ENCODE measurements at regions not wholly inside any gene's neighbourhood (a gene's known extent, or its start where the extent isn't known, plus 50 kb on each side); places are given as distances from the start of the nearest gene placed in this dataset.

DNA sequence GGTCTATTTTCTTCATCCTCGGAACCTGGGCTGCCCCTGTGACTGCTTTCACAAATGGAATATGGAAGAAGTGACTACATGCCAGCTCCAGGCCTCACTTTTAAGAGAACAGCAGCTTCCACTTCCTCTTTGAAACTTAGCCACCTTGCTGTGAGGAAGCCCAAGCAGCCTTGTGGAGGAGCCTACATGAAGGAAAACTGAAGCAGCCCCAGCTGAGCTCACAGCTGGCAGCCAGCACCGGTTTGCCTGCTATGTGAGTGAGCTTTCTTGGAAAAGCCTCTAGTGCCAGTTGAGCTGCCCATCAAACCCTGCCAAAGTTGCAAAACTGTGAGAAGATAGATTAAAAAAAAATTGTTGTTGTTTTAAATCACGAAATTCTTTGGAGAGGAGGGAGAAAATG lies 498.0 kb upstream of the PROK2 start:
- no peak for DNase-seq
- Histone ChIP-seq H3K27me3 (replicated peaks; ENCODE audit: control insufficient read depth, insufficient read depth, low read length, poor library complexity, severe bottlenecking) (no peaks in the 10 kb centered on the region), H3K9me3 (ENCODE audit: control insufficient read depth, low read length) (no peaks in the 10 kb centered on the region), H3K4me3 (ENCODE audit: insufficient read depth, low read depth, low read length, poor library complexity, severe bottlenecking) (no peak overlapping the region), H3K27ac (ENCODE audit: insufficient read depth, low read length, poor library complexity, severe bottlenecking) (no peak overlapping the region), H3K4me1 (ENCODE audit: control insufficient read depth, insufficient read depth, low read length, poor library complexity, severe bottlenecking) (no peaks in the 10 kb centered on the region), H3K36me3 (ENCODE audit: control insufficient read depth, insufficient read depth, low read length) (no peaks in the 10 kb centered on the region)

GRCh38 chr3:72281551-72281950 lies 496.6 kb upstream of the PROK2 start:
- no peak for DNase-seq
- Histone ChIP-seq H3K4me1 (ENCODE audit: control insufficient read depth, insufficient read depth, low read length, poor library complexity, severe bottlenecking) (no peaks in the 10 kb centered on the region), H3K9me3 (ENCODE audit: control insufficient read depth, low read length) (no peaks in the 10 kb centered on the region), H3K36me3 (ENCODE audit: control insufficient read depth, insufficient read depth, low read length) (no peaks in the 10 kb centered on the region), H3K27me3 (replicated peaks; ENCODE audit: control insufficient read depth, insufficient read depth, low read length, poor library complexity, severe bottlenecking) (no peaks in the 10 kb centered on the region), H3K4me3 (ENCODE audit: insufficient read depth, low read depth, low read length, poor library complexity, severe bottlenecking) (no peak overlapping the region), H3K27ac (ENCODE audit: insufficient read depth, low read length, poor library complexity, severe bottlenecking) (no peak overlapping the region)

DNA sequence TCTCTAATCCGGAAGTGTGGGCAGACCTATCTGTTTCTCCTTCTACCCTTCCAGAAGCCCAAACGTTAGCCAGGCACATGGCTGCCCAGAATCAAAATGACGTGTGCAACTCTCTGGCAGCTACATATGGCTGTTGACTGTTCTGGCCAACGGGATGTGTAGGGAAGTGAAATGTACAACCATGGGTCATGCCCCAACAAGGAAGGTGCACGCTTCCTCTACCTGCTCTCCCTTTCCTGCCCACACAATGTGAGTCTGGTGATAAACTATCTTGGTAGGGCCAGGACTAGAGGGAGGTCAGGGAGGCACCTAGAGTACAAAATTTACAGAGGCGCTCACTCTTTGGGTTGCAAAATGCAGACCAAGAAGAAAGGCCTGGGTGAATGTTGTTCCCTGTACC lies 495.9 kb upstream of the PROK2 start:
- no peak for DNase-seq
- Histone ChIP-seq H3K36me3 (ENCODE audit: control insufficient read depth, insufficient read depth, low read length) (no peaks in the 10 kb centered on the region), H3K4me1 (ENCODE audit: control insufficient read depth, insufficient read depth, low read length, poor library complexity, severe bottlenecking) (no peaks in the 10 kb centered on the region), H3K9me3 (ENCODE audit: control insufficient read depth, low read length) (no peaks in the 10 kb centered on the region), H3K27me3 (replicated peaks; ENCODE audit: control insufficient read depth, insufficient read depth, low read length, poor library complexity, severe bottlenecking) (no peaks in the 10 kb centered on the region), H3K4me3 (ENCODE audit: insufficient read depth, low read depth, low read length, poor library complexity, severe bottlenecking) (no peak overlapping the region), H3K27ac (ENCODE audit: insufficient read depth, low read length, poor library complexity, severe bottlenecking) (no peak overlapping the region)

- no peak for DNase-seq
- no peaks in the 10 kb centered on the region for H3K27me3 ChIP-seq (replicated peaks; ENCODE audit: control insufficient read depth, insufficient read depth, low read length, poor library complexity, severe bottlenecking)
- H3K36me3 ChIP-seq (ENCODE audit: control insufficient read depth, insufficient read depth, low read length): no peaks in the 10 kb centered on the region
- peaks cover 3% of the 10 kb centered on the region for H3K4me1 ChIP-seq (ENCODE audit: control insufficient read depth, insufficient read depth, low read length, poor library complexity, severe bottlenecking)
- H3K9me3 ChIP-seq (ENCODE audit: control insufficient read depth, low read length): no peaks in the 10 kb centered on the region
- no peak overlapping the region for H3K4me3 ChIP-seq (ENCODE audit: insufficient read depth, low read depth, low read length, poor library complexity, severe bottlenecking)
- no peak overlapping the region for H3K27ac ChIP-seq (ENCODE audit: insufficient read depth, low read length, poor library complexity, severe bottlenecking)
These were observed 494.7 kb upstream of the PROK2 start for GRCh38 chr3:72279631-72280041.

GRCh38 chr3:72279068-72279604 lies 494.2 kb upstream of the PROK2 start:
- H3K4me1 ChIP-seq (ENCODE audit: control insufficient read depth, insufficient read depth, low read length, poor library complexity, severe bottlenecking): peaks cover 5% of the 10 kb centered on the region
- DNase-seq: no peak
- no peaks in the 10 kb centered on the region for H3K9me3 ChIP-seq (ENCODE audit: control insufficient read depth, low read length)
- no peaks in the 10 kb centered on the region for H3K27me3 ChIP-seq (replicated peaks; ENCODE audit: control insufficient read depth, insufficient read depth, low read length, poor library complexity, severe bottlenecking)
- H3K27ac ChIP-seq (ENCODE audit: insufficient read depth, low read length, poor library complexity, severe bottlenecking): no peak overlapping the region
- no peaks in the 10 kb centered on the region for H3K36me3 ChIP-seq (ENCODE audit: control insufficient read depth, insufficient read depth, low read length)
- H3K4me3 ChIP-seq (ENCODE audit: insufficient read depth, low read depth, low read length, poor library complexity, severe bottlenecking): no peak overlapping the region

GRCh38 chr3:72278349-72279067 lies 493.6 kb upstream of the PROK2 start:
- H3K4me1 ChIP-seq (ENCODE audit: control insufficient read depth, insufficient read depth, low read length, poor library complexity, severe bottlenecking): peaks cover 5% of the 10 kb centered on the region
- no peak for DNase-seq
- H3K9me3 ChIP-seq (ENCODE audit: control insufficient read depth, low read length): no peaks in the 10 kb centered on the region
- no peaks in the 10 kb centered on the region for H3K36me3 ChIP-seq (ENCODE audit: control insufficient read depth, insufficient read depth, low read length)
- no peak overlapping the region for H3K27ac ChIP-seq (ENCODE audit: insufficient read depth, low read length, poor library complexity, severe bottlenecking)
- no peak overlapping the region for H3K4me3 ChIP-seq (ENCODE audit: insufficient read depth, low read depth, low read length, poor library complexity, severe bottlenecking)
- no peaks in the 10 kb centered on the region for H3K27me3 ChIP-seq (replicated peaks; ENCODE audit: control insufficient read depth, insufficient read depth, low read length, poor library complexity, severe bottlenecking)

GRCh38 chr3:72277710-72278109 lies 492.8 kb upstream of the PROK2 start:
- H3K27ac ChIP-seq (ENCODE audit: insufficient read depth, low read length, poor library complexity, severe bottlenecking): no peak overlapping the region
- DNase-seq: no peak
- H3K9me3 ChIP-seq (ENCODE audit: control insufficient read depth, low read length): no peaks in the 10 kb centered on the region
- H3K27me3 ChIP-seq (replicated peaks; ENCODE audit: control insufficient read depth, insufficient read depth, low read length, poor library complexity, severe bottlenecking): no peaks in the 10 kb centered on the region
- no peaks in the 10 kb centered on the region for H3K36me3 ChIP-seq (ENCODE audit: control insufficient read depth, insufficient read depth, low read length)
- peaks cover 5% of the 10 kb centered on the region for H3K4me1 ChIP-seq (ENCODE audit: control insufficient read depth, insufficient read depth, low read length, poor library complexity, severe bottlenecking)
- no peak overlapping the region for H3K4me3 ChIP-seq (ENCODE audit: insufficient read depth, low read depth, low read length, poor library complexity, severe bottlenecking)

DNA sequence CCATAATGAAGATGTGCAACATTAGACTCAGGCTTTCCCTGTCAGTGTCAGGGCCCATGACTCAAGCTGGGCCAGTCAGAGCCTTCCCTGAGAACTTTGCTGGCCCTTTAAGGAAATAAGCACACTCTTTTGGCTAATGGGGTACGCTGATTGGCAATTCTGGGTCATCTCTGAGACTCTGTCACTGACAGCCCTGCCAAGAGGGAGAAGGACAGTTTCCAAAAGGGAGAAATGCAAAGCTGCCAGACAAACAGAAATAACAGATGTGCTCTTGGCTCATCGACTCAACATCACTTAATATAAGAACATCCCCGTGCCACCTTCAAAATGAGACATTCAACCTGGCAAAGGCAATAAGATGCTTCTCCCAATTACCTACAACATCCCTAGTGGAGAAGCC lies 491.9 kb upstream of the PROK2 start:
- no peaks in the 10 kb centered on the region for H3K27me3 ChIP-seq (replicated peaks; ENCODE audit: control insufficient read depth, insufficient read depth, low read length, poor library complexity, severe bottlenecking)
- DNase-seq: no peak
- H3K4me1 ChIP-seq (ENCODE audit: control insufficient read depth, insufficient read depth, low read length, poor library complexity, severe bottlenecking): peaks cover 5% of the 10 kb centered on the region

DNA sequence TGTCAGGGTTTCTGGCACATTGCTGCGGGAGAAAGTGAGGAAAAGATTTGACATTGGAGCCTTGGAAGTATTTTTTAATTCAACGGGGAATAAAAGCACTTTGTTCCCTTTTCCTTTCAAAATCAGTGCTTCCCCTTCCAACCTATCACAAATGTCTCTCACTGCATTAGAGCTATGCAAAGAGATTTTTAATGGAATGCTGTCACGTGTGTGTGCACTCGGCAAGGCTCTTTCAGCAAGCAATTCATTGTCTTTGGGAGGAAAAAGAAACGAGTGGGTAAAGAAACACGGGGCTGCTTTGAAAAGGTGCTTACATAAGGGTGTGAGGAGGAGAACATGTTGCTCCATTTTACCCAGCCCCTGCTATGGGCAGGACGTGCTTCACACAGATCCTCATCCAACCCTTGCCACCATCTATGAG lies 490.4 kb upstream of the PROK2 start:
- H3K4me3 ChIP-seq (ENCODE audit: insufficient read depth, low read depth, low read length, poor library complexity, severe bottlenecking): no peak overlapping the region
- no peaks in the 10 kb centered on the region for H3K27me3 ChIP-seq (replicated peaks; ENCODE audit: control insufficient read depth, insufficient read depth, low read length, poor library complexity, severe bottlenecking)
- no peaks in the 10 kb centered on the region for H3K9me3 ChIP-seq (ENCODE audit: control insufficient read depth, low read length)
- peaks cover 5% of the 10 kb centered on the region for H3K4me1 ChIP-seq (ENCODE audit: control insufficient read depth, insufficient read depth, low read length, poor library complexity, severe bottlenecking)
- no peak for DNase-seq
- H3K36me3 ChIP-seq (ENCODE audit: control insufficient read depth, insufficient read depth, low read length): no peaks in the 10 kb centered on the region
- H3K27ac ChIP-seq (ENCODE audit: insufficient read depth, low read length, poor library complexity, severe bottlenecking): no peak overlapping the region

More for the DNA sequence above, 491.9 kb upstream of the PROK2 start:
- Histone ChIP-seq H3K27ac (ENCODE audit: insufficient read depth, low read length, poor library complexity, severe bottlenecking) (no peak overlapping the region), H3K36me3 (ENCODE audit: control insufficient read depth, insufficient read depth, low read length) (no peaks in the 10 kb centered on the region), H3K9me3 (ENCODE audit: control insufficient read depth, low read length) (no peaks in the 10 kb centered on the region), H3K4me3 (ENCODE audit: insufficient read depth, low read depth, low read length, poor library complexity, severe bottlenecking) (no peak overlapping the region)

DNA sequence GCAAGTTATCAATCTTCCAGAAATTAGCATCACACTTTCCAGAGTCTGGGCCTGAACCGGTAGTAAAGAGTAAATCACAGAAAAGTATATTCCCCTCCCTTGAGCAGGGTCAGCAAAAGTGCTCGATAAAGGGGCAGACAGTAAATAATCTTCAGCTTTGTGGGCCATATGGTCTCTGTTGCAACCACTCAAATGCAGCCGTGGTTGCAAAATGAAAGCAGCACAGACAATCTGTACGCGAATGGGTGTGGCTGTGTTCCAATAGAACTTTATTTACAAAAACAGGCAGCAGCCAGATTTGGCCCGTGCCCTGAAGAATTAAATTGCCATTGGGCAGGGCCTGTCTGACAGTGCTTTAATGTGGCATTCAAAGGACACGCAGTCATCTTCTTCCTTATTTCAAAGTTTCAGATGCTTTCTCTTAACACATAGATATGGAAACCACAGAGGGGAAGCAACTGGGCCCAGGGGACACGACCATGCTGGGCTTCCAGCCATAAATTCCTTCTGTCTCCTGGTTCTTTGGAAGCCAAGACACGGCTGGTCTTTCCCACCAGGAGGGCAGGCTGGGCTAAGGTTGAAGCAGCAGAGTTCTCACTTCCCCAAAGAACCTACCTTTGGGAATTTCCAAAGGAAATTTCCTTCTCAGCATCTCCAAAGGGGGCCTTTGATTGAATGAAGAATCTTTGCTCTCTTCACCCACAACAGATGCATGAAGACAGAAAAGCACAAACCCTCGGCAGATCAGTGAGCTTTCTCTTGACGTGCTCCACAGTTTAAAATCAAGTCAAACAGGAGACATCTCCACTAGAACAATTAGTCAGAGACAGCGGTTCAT lies 489.8 kb upstream of the PROK2 start:
- DNase-seq: no peak
- H3K27me3 ChIP-seq (replicated peaks; ENCODE audit: control insufficient read depth, insufficient read depth, low read length, poor library complexity, severe bottlenecking): no peaks in the 10 kb centered on the region
- H3K4me1 ChIP-seq (ENCODE audit: control insufficient read depth, insufficient read depth, low read length, poor library complexity, severe bottlenecking): peaks cover 5% of the 10 kb centered on the region
- no peak overlapping the region for H3K27ac ChIP-seq (ENCODE audit: insufficient read depth, low read length, poor library complexity, severe bottlenecking)
- H3K9me3 ChIP-seq (ENCODE audit: control insufficient read depth, low read length): no peaks in the 10 kb centered on the region
- peak overlapping the region; percentile 6 for H3K4me3 ChIP-seq (ENCODE audit: insufficient read depth, low read depth, low read length, poor library complexity, severe bottlenecking)
- no peaks in the 10 kb centered on the region for H3K36me3 ChIP-seq (ENCODE audit: control insufficient read depth, insufficient read depth, low read length)
